DND-41 (cell line): ENCODE measurements at regions not wholly inside any gene's neighbourhood (a gene's known extent, or its start where the extent isn't known, plus 50 kb on each side); places are given as distances from the start of the nearest gene placed in this dataset.

Source experiments
- ATAC-seq: fragments of 200-7000 bp; cut with Tn5 transposase; 3 replicates; pipeline ENCODE4 v1.9.1; 2021; ENCODE audit warnings: low read depth; ENCODE audit not compliant: insufficient read depth
- DNase-seq: peaks from one replicate; pipeline ENCODE4 v3.0.0-alpha.2; 2020
- H2AFZ ChIP-seq: 2 replicates; pipeline ENCODE4 v1.6.0; 2012; ENCODE audit warnings: low read depth, low read length
- H3K27ac ChIP-seq: 2 replicates; pipeline ENCODE4 v1.5.1; 2012; ENCODE audit warnings: low read length, inconsistent platforms
- H3K27me3 ChIP-seq: fragments of 200-600 bp; sonication (generic); 2 replicates; pipeline ENCODE4 v1.6.0; 2012; ENCODE audit warnings: low read length, mild to moderate bottlenecking, inconsistent platforms; ENCODE audit not compliant: insufficient read depth, poor library complexity
- H3K36me3 ChIP-seq: 2 replicates; pipeline ENCODE4 v1.5.1; 2012; ENCODE audit warnings: low read length, inconsistent platforms; ENCODE audit not compliant: insufficient read depth
- H3K4me1 ChIP-seq: 2 replicates; pipeline ENCODE4 v1.5.1; 2012; ENCODE audit warnings: mild to moderate bottlenecking, low read length; ENCODE audit not compliant: insufficient read depth
- H3K4me2 ChIP-seq: 2 replicates; pipeline ENCODE4 v1.6.0; 2012; ENCODE audit warnings: mild to moderate bottlenecking, moderate library complexity, low read length, inconsistent platforms; ENCODE audit not compliant: insufficient read depth
- H3K4me3 ChIP-seq, 2 experiments: fragments of 200-600 bp in 1 of 2; shearing (Covaris generic) in 1 of 2; 2 replicates each; pipeline ENCODE4 v1.5.1; 2012 to 2016; ENCODE audit warnings: inconsistent platforms in 2 of 2, low read length in 2 of 2, mild to moderate bottlenecking in 2 of 2, low read depth in 1 of 2, moderate library complexity in 1 of 2
- H3K79me2 ChIP-seq: 2 replicates; pipeline ENCODE4 v1.6.0; 2012; ENCODE audit warnings: low read length, inconsistent platforms; ENCODE audit not compliant: insufficient read depth
- H3K9ac ChIP-seq: 2 replicates; pipeline ENCODE4 v1.6.0; 2012; ENCODE audit warnings: low read depth, mild to moderate bottlenecking, inconsistent platforms, low read length, moderate library complexity
- H3K9me3 ChIP-seq: 2 replicates; pipeline ENCODE4 v1.5.1; 2012; ENCODE audit warnings: low read length, moderate library complexity, mild to moderate bottlenecking, inconsistent platforms; ENCODE audit not compliant: insufficient read depth, severe bottlenecking
- H4K20me1 ChIP-seq: 2 replicates; pipeline ENCODE4 v1.6.0; 2012; ENCODE audit warnings: low read length; ENCODE audit not compliant: insufficient read depth
- EZH2 ChIP-seq: IDR thresholded peaks from 3 replicates; pipeline ENCODE4 v1.6.1; 2012; ENCODE audit warnings: borderline replicate concordance, low read depth, mild to moderate bottlenecking, moderate library complexity, low read length, inconsistent platforms; ENCODE audit not compliant: severe bottlenecking
- TF ChIP-seq, protein P1 (sequence below): IDR thresholded peaks from 2 replicates; pipeline ENCODE4 v1.5.1; 2012; ENCODE audit warnings: borderline replicate concordance, low read length, moderate library complexity, mild to moderate bottlenecking; ENCODE audit not compliant: poor library complexity, severe bottlenecking; ENCODE audit errors: extremely low read depth

DNA sequence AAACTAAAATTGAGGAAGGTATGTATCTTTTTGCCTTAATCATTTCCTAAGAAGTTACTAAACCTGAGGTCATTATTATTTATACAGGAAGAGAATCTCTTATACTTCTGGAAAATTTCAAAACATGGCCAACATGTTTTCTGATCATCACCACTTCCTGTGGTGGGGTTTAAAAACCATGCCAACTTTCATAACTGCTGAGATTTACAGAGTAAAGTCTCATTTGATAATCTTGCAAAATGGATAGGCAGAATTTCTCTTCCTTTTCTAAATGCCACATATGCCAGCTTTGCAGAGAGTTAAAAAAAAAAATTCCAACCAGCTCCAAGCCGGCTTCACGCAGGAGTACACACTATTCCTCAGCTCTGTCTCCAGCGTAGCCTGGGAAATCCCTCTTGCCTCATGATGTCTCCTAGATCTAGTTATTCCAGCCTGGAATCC lies 124.3 kb upstream of the SPRED1 start:
- no peaks in the 10 kb centered on the region for H3K4me1 ChIP-seq
- H3K4me2 ChIP-seq: no peak overlapping the region
- no peak overlapping the region for H3K9ac ChIP-seq
- no peak overlapping the region for H2AFZ ChIP-seq
- TF ChIP-seq, protein P1, sequence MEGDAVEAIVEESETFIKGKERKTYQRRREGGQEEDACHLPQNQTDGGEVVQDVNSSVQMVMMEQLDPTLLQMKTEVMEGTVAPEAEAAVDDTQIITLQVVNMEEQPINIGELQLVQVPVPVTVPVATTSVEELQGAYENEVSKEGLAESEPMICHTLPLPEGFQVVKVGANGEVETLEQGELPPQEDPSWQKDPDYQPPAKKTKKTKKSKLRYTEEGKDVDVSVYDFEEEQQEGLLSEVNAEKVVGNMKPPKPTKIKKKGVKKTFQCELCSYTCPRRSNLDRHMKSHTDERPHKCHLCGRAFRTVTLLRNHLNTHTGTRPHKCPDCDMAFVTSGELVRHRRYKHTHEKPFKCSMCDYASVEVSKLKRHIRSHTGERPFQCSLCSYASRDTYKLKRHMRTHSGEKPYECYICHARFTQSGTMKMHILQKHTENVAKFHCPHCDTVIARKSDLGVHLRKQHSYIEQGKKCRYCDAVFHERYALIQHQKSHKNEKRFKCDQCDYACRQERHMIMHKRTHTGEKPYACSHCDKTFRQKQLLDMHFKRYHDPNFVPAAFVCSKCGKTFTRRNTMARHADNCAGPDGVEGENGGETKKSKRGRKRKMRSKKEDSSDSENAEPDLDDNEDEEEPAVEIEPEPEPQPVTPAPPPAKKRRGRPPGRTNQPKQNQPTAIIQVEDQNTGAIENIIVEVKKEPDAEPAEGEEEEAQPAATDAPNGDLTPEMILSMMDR: no peak
- TF ChIP-seq EZH2: no peak
- H3K27ac ChIP-seq: no peak overlapping the region
- no peak overlapping the region for H3K4me3 ChIP-seq
- H3K36me3 ChIP-seq: no peaks in the 10 kb centered on the region
- H4K20me1 ChIP-seq: no peaks in the 10 kb centered on the region
- no peaks in the 10 kb centered on the region for H3K79me2 ChIP-seq
- H3K27me3 ChIP-seq: no peaks in the 10 kb centered on the region
- no peaks in the 10 kb centered on the region for H3K9me3 ChIP-seq
- DNase-seq: no peak
- ATAC-seq: no peak

DNA sequence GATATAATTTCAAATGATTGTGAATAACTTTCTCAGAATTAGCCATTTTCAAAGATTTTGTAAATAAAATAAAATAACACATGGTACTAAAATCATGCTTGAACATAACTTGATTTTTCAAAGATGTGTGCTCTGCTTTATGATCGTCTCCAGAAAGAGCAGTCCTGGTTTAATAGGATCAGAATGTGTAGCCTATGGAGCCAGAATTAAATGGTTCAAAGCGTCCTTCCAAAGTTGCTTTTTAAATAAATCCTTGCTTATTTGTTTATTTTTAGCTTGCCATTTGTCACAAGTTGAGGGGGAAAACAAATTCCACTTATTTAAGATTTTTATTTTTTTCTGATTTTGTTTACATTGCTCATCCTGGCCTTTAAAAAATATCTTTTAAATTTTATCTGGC lies 123.7 kb upstream of the SPRED1 start:
- ATAC-seq: no peak
- H3K4me1 ChIP-seq: no peaks in the 10 kb centered on the region

DNA sequence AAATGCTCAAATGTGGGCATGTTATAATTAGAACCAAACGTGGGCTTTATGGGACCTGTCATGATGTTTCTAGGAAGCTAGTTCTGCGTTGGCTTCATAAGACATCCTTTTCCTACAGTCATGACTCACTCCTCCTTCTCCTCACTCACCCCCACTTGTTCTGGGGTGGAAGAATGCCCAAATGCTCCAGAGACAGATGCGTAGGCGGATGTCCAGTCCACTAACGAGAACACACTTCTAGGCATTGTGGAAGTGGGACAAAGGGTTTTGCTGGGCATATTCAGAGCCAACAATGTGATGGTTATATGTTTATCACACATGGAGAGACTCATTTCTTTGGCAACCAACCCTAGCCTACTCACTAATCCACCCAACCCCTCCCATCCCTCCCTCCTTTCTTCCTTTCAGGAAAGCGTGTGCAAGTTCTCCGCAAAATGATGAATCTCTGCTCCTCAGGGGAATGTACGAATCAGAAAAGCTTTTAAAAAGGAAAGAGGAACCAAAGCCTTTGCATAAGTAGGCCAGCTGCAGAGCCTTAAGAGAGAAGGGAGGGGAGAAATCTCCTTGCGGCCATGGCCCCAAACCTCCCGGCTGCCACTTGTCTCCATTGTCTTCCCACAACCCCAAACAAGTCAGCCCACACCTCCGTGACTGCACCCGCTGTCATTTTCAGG lies 123.0 kb upstream of the SPRED1 start:
- DNase-seq (no peak), ATAC-seq (no peak)
- H3K9me3 ChIP-seq: no peaks in the 10 kb centered on the region
- H3K36me3 ChIP-seq: no peaks in the 10 kb centered on the region
- H3K4me1 ChIP-seq: no peaks in the 10 kb centered on the region
- H3K27me3 ChIP-seq: no peaks in the 10 kb centered on the region
- H4K20me1 ChIP-seq: no peaks in the 10 kb centered on the region
- H3K4me2 ChIP-seq: no peak overlapping the region
- no peak overlapping the region for H2AFZ ChIP-seq
- H3K4me3 ChIP-seq: no peak overlapping the region
- no peak for TF ChIP-seq EZH2
- TF ChIP-seq, protein P1: no peak
- no peak overlapping the region for H3K27ac ChIP-seq
- H3K79me2 ChIP-seq: no peaks in the 10 kb centered on the region
- H3K9ac ChIP-seq: no peak overlapping the region

More for the DNA sequence above, 123.7 kb upstream of the SPRED1 start:
- H3K27me3 ChIP-seq: no peaks in the 10 kb centered on the region
- H3K36me3 ChIP-seq: no peaks in the 10 kb centered on the region
- no peaks in the 10 kb centered on the region for H3K79me2 ChIP-seq
- H3K4me3 ChIP-seq: no peak overlapping the region
- no peak for DNase-seq
- H3K9me3 ChIP-seq: no peaks in the 10 kb centered on the region
- H2AFZ ChIP-seq: no peak overlapping the region
- no peak overlapping the region for H3K9ac ChIP-seq
- H3K4me2 ChIP-seq: no peak overlapping the region
- H4K20me1 ChIP-seq: no peaks in the 10 kb centered on the region
- no peak for TF ChIP-seq EZH2
- TF ChIP-seq, protein P1: no peak
- H3K27ac ChIP-seq: no peak overlapping the region

DNA sequence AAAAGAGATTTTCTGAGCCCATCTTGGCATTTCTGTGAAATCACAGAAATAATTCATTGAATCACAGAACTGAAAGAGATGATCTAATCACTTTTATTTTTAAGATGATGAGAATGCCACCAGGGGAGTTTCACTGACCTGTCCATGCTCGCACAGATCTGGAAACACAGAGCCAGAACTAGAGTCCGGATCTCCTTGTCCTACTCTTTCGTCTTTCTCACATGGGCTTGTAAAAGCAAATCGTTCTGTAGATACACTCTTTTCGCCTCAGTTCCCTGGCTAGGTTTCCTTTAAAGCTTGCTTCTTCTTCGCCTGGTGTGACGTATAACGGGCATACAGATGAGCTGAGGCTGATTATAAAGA lies 122.5 kb upstream of the SPRED1 start:
- no peak overlapping the region for H3K4me2 ChIP-seq
- no peak overlapping the region for H3K9ac ChIP-seq
- no peak overlapping the region for H3K4me3 ChIP-seq
- no peak overlapping the region for H3K27ac ChIP-seq
- ATAC-seq (no peak), DNase-seq (no peak)
- H4K20me1 ChIP-seq: no peaks in the 10 kb centered on the region
- H3K27me3 ChIP-seq: no peaks in the 10 kb centered on the region
- TF ChIP-seq, protein P1: no peak
- no peak for TF ChIP-seq EZH2
- no peaks in the 10 kb centered on the region for H3K9me3 ChIP-seq
- no peaks in the 10 kb centered on the region for H3K79me2 ChIP-seq
- no peak overlapping the region for H2AFZ ChIP-seq
- no peaks in the 10 kb centered on the region for H3K4me1 ChIP-seq
- H3K36me3 ChIP-seq: no peaks in the 10 kb centered on the region
